GM18526 (cell line): ENCODE measurements at regions not wholly inside any gene's neighbourhood (a gene's known extent, or its start where the extent isn't known, plus 50 kb on each side); places are given as distances from the start of the nearest gene placed in this dataset.

Source experiments
- POLR2A ChIP-seq: IDR thresholded peaks from 3 replicates; pipeline ENCODE4 v1.6.1; 2011; ENCODE audit not compliant: insufficient read length; ENCODE audit errors: extremely low read depth

DNA sequence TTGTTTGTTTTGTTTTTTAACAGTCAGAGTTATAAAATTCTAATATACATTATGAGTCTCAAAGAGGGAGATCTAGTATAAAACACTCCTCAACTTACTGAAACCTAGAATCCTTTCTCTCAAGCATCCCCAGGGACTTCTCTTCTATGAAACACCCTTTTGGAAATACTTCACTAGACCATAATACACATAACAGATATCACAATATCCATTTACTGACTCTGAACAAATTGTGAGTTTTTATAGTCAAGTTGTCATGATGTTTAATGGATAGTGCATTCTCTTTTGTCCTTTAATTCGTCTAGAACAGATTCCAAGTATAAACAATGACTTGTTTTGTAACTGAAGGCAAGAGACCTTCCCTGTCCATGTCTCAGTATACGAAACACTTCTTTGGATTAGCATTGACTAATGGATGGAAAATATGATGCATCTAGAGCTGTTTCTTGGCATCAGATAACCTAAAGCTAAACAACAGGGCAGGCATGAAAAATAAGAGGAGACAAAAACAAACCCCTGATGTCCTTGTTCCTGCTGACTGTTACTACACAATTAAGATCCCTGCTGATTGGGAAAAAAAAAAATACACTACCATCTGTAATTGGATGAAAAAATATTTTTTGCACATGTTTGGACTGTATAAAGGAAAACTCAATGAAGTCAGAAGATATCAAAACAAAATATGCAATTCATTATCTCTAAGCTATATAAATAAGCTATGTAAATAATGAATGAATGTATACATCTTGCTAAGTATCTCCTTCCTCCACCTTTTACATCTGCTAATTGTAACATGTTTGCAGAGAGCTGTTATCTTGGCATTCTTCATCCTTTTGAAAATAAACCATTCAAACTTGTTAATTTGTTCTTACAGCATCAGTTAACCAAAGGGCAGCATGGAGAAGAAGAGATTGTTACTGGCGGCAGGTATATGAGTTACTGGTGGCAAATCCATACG lies 214.2 kb downstream of the LACC1 start:
- TF ChIP-seq POLR2A: no peak

DNA sequence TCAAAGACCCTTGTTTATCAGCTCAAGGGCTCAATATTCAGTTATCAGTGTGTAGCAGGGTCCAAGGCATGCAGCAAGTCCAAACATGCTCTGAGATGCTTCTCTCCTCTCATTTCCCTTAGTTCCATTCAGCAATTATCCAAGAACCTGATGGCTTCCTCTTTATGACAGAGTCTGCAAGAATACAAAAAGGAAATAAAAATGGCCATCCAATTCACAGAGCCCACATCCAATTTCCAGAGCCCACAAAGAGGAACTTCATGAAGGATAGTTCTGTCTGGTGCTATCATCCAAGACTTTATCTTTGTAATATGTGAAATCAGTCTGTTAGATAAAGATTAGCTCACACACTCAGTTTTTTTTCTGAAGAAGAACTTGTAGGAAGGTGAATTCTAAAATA lies 217.2 kb downstream of the LACC1 start:
- no peak for TF ChIP-seq POLR2A

DNA sequence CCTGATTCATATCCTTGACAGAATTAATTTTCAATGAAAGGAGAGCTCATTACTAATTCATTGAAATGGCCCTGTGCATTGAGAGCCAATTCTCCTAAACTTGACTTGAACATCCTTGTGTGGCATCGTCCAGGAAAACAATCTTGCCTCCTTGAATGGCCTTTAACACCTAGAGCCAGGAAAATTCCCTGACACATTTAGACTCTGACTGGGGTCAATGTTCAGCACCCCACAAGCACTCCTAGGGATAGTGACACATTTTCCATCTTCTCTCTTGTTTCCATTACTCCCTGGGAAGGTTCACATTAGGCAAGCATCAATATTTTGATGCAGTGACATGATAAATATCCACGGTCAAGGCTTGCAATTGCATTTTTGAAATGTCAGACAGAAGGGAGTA lies 218.9 kb downstream of the LACC1 start:
- TF ChIP-seq POLR2A: no peak

DNA sequence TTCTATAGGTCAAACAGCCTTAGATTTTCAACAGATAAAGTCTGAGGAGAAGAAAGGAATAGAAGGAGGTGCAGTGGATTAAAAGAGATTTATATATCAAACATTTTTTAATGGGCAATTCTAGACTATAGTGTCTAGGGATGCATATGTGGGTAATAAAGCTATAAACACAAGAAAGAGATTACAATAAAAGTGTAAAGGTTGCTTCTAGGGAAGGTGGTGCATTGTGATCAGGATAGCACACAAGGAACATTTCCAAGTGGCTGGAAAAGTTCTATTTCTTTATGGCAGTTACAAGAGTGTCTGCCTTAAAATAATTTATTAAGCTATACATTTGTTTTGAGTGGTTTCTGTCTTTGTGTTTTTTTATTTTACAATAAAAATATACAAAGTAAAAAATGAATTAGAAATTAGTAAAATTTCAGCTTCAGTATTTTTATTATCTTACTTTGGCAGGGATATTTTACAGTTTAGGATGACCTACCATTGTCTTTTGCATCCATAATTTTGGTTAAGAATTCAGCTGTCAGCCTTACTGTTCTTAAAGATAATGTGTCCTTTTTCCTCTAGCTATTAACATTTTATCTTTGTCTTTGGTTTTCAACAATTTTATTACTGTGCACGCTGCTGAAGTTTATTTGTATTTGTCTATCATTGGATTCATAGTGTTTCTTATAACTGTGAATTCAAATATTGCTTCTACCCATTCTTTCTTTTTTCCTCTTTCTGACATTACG lies 221.8 kb downstream of the LACC1 start:
- TF ChIP-seq POLR2A: no peak

DNA sequence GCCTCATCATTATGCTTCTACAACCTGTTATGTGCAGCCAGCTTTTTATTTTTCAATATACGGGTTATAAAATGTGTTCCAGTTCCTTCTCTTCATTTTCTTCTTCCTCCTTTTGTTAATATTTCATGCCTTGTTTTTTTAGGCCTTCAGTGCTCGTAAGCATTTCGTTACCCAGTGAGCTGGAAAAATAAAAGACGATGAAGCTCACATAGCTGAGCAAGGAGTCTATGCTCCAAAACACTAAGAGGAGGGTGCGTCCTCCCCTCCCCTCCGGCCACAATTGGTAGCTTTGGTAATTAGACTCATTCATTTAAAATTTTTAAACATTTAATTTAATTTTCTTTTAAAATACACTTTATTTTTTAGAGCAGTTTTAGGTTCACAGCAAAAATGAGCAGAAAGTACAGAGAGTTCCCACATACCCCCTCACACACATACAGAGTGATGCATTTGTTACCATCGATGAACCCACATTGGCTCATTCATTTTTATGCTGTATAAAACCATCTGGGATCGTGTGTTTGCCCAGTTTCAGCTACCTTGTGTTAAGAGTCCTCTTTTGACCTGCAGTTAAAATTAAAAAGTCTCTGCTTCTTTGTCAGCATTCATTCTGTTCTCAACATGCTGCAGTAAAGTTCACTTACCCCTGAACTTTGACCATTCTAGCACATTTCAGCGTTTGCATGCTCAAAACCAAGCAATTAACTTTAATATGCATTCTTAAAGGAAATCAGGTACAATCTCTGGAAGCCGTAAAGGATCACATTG lies 223.9 kb downstream of the LACC1 start:
- TF ChIP-seq POLR2A: no peak

DNA sequence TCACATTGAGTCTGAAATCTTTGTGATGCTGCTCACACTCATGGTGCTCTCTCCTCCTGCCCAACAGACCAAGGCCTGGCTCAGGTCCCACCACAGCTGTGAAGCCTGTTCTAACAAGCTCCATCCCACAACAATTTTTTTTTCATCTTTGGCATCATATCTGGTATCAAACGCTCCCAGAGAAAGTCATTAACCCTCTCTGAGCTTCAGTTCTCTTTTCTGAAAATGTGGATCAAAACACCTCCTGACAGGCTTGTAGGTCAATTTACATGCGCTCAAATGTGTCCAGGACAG lies 224.4 kb downstream of the LACC1 start:
- no peak for TF ChIP-seq POLR2A

DNA sequence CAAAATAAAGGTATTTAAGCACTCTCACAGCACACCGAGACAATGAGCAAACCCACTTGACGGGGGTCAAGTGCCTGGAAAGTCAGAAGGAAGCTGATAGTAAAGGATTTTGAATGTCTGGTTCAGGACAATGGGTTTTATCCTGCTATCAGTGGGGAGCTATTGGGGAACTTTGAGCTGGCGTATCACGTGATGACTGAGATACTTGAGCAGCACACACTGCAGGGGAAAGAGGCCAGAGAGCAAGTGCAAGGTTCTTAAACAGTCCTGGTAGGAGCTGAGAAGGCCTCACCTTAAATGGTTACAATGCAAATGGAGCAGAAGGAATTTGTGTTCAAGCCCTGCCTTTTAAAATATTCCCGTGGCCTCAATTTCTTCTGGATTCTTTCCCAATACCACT lies 225.3 kb downstream of the LACC1 start:
- no peak for TF ChIP-seq POLR2A

DNA sequence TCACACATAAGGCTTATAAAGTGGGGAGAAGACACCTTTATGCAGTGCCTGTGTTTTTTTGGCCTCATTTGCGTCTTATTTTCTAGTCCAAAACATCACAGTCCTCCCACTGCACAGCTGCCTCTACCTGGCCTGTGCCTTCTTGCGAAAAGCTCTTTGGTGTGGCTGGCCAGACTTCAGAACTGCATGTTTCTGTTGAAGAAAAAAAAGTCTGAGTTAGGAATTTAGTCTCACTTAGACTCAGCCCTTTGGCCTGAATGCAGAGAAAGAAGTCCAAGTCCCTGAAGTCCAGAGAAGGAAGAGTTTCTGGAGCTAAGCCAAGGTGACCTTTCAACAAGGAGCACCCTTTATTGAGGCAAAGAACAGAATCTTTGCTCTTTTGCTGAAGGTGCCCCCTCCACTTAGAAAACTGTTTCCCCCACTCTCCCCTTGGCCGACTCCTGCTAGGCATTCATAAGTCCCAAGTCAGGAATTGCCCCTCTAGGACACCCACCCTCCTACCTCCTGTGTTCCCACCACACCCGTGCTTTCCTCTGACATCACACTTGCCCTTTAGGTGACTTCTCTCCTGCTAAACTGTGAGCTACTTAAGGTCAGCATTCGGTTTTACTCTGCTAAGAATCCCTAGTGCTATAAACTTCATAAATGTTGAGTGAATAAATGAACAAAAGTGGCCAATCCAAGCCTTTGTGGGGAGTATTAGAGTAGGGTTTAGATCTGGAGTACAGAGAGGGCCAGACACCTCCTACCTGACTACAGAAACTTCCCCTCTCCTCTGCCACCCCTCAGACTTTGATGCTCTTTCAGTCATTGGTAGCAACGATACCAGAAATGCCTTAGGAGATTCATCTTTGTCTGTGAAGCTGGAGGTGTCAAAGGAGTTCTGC lies 226.8 kb downstream of the LACC1 start:
- no peak for TF ChIP-seq POLR2A

DNA sequence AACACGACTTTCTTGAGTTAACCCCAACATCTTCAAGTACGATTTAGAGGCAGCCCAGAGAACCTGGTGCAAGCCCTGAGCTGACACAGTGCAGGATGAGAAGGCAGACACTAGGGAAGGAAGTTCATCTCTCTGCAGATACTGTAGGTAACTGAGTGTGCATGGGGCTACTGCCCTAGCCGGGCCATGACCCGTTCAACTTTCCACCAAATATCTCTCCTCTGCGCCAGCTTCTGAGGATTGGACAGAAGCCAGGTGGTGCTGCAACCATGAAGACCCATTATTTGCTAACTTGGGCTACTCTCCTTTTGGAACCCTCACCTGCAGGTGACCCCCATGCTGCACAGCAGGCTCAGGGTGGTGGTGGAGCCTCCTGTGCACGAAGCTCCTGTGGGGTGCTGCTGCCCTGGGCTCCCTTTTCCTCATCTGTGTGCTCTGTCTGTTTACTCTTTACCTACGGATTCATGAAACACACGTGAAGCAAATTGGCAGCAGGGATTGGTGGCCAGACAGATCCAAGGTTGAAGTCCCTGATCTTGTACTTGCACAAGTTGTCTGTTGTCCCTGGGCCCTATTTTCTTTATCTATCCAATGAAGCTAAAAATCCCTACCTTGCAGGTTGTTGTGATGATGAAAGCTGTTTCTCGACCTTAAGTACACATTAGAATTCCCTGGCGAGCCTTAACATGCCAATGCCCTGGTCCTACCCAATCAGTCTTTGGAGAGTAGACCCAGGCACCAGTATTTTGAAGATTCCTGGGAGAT lies 227.8 kb downstream of the LACC1 start:
- TF ChIP-seq POLR2A: no peak

DNA sequence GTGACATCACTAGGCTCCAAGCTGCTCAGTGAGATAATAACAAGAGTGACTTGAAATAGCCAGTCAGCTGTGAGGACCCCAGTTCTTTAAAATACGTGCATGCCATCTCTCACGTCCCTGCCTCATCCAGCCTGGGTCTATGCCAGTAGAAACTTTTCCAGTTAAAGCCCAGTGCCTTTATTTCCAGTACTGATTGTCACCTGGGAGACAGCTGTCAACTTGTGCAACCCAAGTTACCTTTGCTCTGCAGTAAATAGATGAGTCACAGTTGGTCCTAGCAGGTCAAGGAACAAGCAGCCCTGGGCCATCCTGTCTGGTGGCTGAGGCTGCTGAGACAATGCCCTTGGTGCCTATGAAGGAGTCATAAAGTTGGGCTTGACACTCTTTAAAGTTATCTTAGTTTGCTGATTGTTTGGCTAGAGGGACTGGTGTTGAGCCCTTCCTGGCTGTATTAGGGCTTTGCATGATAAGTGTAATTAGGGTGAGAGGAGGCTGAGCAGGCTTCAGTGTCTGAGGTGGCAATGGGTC lies 228.7 kb downstream of the LACC1 start:
- no peak for TF ChIP-seq POLR2A

DNA sequence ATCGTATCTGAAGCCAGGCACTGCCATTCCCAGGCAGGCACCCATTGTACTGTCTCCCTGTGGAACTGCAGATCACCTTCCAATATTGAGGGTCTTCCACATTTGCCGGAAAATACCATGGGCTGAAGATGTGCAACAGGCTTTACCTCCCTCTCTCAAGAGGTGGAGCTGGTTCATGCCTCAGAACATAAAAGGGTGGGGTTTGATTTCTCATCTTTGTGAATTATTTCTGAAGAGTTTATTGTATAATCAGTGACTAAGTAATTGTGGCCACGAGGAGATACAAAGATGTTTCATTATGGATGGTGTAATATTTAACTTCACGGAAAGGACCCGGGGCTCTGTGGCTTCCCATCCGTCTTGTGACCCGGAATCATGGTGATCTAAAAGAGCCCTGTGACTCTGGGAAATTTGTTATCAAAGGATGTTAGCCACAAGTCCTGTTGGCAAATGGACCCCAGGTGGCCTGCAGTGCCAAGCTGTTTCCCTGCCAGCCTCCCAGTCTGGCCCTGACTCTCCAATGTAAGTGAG lies 230.5 kb downstream of the LACC1 start:
- TF ChIP-seq POLR2A: no peak

DNA sequence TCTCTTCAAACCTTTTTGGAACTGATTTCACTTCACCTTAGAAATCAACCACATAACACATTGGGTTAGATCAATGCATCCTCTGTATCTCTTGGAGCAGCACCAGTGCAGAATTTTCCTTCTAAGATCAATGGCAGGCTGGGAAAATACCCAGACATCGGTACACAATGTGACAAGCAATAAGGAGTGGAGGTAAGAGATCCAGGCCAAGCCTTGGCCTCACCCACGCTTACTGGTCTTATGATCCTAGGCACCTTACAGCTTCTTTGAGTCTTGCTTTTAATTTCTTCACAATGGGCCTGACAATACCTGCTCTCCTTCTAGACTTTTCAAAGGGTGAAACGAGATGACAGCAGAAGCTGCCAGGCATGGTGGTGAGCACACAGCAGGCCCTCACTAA lies 232.0 kb downstream of the LACC1 start:
- no peak for TF ChIP-seq POLR2A

DNA sequence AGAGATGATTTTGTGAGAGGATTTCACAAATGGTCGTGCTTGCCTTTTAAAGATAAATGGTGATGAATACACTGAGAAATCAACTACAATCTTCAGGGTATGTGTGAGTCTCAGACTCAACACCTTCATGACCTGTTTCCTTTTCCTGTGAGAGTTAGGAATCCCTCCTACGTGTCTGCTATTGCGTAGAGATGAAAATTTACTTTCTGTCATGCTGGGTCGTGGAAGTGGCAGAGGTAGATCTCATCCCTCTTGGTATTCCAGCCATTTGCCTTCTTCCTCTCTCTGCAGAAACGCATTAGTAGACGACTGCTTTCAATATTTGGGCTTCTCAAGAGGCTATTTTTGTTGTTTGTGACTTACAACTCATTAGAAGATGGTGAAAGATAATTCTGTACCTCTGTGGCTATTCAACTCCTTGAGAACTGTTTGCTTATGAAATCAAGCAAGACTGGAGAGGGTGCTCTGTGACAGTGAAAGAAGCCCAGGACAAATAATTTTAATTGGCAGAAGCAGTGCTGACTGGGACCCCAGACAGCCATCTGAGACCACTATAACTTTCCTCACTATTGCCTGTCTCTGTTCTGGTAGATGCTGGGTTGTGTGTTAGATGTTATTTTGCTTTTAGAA lies 233.1 kb downstream of the LACC1 start:
- no peak for TF ChIP-seq POLR2A
